HG03565 (cell line): ENCODE measurements at regions not wholly inside any gene's neighbourhood (a gene's known extent, or its start where the extent isn't known, plus 50 kb on each side); places are given as distances from the start of the nearest gene placed in this dataset.

Source experiments
- ATAC-seq: cut with Tn5 transposase; IDR thresholded peaks from one replicate; pipeline ENCODE4 v1.9.1; 2021; ENCODE audit warnings: mild to moderate bottlenecking, moderate library complexity; ENCODE audit not compliant: unreplicated experiment

DNA sequence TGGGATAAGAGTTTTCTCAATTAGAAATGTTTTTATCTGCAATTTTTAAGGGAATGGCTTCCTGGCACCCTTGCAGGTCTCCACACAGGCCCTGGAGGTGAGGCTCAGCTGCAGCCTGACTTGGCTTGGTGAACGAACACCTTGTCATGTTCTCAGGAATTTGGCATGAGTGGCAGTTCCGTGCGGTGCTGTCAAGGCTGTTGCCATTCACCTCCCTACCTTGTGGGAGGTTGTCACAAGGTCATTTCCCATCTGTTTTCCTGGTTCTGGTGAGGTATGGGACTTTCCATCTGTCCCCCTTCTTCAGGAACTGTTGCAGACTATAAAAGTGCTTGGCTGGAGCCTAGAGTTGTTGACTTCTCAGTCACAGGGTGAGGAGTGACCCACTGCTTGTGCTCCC lies 82.9 kb downstream of the ELOVL4 start:
- ATAC-seq, result no peak

DNA sequence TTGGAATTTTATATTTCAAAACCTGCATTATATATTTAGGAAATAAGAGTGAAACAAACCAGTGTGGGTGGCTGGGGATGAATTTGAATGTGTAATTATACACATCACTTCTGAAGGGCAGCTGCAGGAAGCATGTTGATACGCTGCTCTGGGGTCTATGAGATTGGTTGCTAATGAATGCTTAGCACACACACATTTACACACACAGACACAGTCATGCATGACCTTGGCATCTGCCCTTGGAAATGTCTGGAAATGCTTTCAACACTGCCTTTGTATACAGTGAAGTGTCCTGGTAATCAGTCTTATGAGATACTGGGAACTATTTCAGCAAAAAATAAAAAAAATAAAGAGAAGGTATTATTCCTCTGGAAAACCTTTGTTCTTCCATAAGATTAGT lies 83.4 kb downstream of the ELOVL4 start:
- no peak for ATAC-seq

DNA sequence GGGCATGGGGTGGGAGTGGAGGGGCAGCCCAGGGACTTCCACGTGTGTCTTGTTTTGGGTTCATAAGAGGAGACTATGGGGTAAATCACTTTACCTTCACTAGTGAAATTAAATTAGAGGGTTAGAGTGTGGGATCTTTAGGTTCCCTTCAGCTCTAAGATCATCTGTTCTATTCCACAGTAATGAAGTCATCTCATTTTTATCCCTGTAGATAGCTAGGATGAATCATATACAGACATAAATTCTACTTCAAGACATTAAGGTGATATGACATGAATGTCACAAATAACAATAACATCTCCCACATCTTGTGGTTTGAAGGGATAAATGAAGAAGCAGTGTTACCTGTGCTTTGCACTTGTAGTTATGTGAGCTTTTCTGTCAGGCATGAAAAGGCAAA lies 83.8 kb downstream of the ELOVL4 start:
- ATAC-seq, result no peak

DNA sequence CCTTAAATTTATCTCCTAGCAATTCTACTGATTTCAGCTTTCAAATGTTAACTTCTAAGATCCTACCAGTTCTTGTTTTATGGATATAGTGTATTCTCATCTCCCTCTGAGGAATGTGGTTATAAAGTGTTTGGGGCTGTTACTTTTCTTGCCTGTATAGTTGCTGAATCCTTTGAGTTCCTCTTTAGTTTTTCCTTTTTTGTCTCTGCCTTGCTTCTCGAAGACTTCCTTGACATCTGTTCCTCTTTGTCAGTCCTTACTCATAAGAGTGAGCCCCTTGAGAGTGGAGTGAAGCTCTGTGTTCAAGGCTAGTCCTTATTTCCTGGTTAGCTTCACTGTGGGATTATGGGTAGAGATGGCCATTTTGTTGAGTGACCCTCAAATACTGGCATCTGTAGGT lies 84.6 kb downstream of the ELOVL4 start:
- no peak for ATAC-seq

DNA sequence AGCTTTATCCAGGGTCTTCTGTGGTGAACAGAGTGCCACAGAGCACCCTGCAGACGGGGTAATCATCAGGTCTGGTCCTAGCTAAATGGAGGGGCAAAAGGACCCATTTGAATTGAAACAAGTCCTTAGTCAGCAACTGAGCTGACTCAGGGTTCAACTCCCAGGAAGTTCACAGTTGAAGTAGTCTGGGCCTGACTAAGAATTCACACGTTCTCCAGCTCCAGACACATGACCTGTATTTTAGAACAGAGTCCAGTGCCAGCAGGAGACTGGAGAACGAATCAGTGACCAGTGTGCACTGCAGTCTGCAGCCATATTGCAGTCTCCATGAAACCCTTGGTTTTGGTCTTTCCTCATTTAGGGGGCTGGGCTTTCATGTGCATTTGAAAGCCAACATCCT lies 85.2 kb downstream of the ELOVL4 start:
- no peak for ATAC-seq

DNA sequence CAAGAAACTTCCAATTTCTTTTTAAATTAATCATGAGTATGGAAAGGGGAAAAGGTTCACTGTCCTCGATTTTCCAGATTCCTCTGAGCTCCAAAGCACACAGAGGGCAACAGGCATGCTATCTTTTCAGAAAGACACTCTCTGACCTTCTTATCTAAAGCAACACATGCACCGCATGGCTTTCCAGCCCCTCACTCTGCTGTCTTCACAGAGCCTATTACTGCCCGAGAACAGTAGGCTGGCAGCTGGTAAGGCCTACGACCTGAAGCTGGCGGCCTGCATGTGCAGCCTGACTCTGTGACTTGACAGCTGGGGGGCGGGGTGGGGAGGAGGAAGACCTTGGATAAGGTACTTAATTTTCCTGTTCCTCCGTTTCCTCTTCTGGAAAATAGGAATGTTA lies 86.3 kb downstream of the ELOVL4 start:
- no peak for ATAC-seq

DNA sequence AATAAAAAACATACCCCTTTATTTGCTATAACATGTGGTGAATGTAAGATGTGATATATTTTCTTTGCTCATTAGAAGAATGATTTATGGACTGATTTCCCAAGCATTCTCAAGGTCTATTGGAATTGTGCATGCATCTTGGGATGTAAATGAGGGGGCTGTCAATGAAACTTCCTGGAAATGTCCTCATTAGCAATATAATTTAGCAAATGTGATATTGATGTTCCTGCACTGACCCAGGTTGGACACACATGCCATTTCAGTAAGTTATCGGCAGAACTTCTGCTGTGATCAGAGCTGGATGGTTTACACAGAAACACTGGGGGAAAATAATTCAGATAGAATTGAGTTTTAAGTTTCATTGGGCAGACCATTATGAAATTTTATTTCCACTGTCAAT lies 99.9 kb downstream of the ELOVL4 start:
- no peak for ATAC-seq

DNA sequence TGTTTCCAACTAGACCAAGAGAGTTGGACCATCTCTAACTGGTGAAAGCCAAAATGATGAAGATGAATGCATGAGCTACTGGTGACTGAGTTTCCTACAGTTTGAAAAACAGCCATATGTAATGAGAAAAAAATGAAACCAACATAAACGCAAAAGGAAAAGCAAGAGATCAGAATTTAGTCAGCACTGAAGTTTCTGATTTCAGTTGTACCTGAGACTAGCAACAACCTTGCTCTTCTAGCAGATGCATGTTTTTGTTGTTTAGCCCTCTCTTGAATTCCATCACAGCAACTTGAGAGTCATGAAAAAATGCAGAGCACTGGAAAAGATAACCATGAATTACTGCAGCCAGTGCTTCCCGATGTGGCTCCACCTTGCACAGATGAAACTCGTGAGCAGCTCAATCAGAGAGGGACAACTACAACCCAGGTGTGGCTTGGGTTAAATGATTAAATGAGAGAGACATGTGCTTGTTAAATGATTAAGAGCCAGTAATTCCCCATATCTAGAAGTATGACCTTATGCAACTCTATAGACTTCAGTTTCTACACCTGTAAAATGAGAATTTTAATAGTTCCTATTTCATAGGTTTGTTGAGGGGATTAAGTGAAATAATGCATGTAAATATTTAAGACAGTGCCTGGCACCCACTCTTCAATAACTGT lies 104.8 kb downstream of the ELOVL4 start:
- ATAC-seq, result no peak

DNA sequence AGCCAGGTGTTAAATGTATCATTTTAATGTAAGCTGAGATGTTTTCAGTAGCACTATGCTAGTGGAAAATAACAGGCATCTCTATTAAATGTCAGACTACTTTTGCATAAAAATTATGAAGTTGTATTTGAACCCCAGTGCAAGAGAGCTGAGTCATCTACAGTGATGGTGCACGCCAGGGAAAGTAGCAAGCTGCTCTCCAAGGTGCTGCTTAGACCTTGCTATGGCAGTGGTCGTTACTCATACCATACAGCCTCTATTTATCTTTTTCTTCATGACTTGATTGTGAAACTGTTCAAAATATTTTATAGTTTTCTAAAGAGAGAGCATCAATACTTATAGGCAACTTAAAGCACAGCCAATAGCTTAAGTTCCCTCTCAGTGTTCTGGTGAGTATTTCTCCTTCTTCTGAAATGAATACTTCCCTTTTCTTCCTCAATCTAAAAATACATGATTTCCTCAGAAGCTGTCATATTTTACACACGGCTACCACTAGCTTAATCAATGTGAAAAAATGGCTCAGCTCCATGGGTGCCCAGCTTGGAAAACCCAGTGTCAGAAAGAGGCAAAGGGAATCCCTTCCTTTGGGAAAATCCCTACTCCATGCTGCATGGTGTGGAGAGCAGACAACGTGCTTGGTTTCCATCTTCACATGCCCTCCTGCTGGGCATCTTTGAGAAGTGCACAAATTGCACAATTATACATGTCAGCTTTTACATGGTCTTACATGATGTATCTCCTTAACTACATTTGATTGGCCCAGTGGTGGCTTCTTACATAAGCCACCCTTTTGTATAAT lies 105.6 kb downstream of the ELOVL4 start:
- no peak for ATAC-seq

DNA sequence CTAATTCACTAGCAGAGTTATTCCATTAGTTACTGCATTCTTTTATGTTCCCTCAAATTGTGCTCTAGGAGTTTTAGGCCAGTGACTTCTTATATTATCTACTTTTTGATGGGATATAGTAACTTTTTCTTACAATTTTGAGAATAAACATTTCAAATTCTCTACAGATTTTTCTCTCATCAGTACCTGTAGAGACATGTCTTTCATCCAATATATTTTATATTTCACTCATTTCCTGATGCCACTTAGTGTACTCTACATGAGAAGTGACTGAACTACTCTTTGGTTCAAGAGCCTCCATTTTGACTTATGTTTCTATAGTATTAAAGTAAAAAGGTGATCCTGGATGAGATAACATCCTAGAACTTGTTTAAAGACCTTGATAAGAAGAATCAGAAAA lies 108.5 kb downstream of the ELOVL4 start:
- no peak for ATAC-seq

DNA sequence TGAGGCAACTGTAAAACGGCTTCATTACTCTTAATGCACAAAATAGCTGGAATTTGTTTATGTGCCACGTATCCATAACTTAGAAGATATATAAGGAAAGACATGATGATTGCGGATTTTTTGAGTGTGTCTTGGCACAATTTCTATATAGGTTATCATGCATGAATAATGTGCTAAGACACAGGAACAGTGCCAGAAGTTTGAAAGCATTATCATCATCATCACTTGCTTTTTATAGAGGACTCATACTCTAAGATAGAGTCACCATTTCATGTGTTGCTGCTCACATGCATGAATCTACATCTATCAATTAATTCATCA lies 113.4 kb downstream of the ELOVL4 start:
- ATAC-seq, result no peak

DNA sequence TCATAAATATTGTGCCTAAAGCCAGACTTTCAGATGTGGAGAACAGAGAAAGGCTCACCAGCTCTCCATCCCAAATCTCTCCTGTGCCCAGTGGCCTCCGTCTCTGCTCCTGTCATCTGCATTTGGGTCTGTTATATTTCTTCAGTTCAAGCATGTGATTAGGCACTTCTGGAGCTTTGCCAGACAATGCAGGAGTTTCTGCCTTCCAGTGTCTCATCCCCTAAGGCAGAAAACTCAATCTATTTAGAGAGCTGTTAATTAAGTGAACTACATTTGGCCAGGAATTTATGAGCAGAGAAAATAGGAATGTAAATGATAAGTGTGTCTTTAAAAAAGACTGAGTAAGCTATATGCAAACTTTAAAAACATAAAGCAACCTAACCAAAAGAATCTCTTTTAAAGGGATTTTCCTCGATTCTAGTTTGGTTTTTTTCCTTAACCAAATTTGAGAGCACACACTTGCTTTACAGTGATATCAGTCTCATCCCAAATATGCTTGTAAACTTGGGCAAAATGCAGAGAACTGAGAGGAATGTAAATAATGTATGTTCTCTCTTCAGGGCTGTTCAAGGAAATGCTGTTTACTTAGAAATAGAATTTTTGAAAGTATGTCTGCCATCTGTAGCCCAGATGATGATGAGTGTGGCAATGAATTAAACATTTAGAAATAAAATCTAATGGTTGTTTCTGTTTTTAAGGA lies 113.9 kb downstream of the ELOVL4 start:
- no peak for ATAC-seq

DNA sequence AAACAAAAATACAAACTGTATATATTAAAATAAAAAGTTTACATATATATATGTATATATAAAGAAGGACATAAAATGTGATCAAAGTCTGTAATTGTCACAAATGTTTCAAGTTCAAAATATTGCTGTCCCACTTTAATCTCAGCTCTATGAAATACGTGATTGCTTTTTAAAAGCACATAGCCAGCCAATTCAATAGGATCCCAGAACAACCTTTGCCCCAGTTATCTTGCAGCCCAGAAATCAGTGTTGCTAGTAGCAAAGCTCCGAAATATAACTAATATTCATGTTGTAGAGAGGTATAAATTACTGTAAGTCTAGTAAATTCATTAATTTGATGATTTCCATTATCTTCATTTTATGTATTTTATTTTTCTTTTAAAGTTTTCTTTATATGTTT lies 114.6 kb downstream of the ELOVL4 start:
- no peak for ATAC-seq

DNA sequence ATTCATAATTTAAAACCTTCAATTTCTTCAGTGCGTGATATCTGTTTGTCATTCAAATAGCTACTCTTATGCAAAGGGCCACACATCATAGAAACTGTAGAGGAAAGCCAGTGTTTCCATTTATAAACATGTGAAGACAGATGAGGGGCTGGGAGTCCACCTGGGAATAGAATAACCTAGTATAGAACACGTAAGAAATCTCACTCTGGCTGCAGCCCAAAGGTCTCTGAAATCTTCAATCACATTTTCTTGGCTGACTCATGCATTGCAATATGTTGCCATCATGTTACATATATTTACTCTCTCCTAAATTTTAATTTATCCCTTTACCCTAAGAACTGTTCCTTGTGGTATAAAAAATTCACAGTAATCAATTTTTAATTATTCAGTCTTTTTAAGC lies 123.2 kb downstream of the ELOVL4 start:
- ATAC-seq, result no peak

DNA sequence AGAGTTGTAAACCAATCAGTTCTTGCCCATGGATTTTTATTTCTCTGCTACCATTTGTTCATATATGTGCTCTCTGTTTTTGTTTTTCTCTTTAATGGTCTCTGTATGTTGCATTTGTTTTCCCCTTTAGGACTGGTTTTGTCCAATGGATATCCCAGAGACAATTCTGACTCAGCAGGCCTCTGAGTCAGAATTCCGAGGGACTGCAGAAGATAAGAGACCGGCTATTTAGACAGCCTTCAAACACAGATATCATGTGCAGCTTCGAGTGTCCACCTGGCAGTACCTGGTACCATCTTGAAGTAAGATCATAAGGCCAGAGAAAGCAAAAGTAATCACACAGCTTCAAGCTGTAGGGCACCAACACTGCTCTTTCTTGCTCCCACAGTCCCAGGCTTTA lies 125.5 kb downstream of the ELOVL4 start:
- ATAC-seq, result no peak

DNA sequence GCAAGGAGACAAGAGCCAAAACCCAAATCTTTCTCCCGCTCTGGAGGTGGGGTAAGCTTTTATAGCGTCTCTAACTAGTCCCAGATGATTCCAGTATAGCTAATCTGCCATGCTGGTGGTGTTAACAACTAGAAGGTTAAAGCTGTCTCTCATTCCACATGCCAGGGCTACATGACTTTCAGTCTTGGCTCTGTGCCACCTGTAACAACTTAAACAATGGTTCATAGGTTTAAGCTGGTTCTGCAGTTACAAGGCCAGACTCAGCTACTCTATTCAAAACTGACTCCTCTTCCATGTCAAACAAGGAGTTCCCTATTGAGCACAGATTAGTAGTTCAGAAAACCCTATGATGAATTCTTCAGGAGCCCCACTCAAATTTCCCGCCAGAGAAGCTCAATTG lies 128.9 kb downstream of the ELOVL4 start:
- ATAC-seq, result no peak

DNA sequence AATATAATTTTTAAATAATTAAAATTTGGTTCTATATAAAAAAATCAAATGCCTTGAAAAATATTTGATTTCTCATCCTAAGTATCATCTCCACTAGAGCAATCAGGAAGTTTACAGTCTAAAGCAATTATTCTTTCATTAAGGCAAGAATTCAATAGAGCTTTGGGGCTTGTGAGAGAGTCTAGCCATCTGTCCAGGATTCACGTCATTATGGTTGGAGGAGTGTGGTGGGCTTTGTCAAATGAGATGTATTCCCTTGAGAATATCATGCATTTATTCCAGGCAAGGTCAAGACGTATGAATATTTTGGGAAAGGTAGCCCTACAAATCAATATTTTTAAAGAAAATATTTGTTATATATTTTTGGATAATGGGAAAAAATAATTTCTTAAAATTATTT lies 132.4 kb downstream of the ELOVL4 start:
- ATAC-seq, result no peak

DNA sequence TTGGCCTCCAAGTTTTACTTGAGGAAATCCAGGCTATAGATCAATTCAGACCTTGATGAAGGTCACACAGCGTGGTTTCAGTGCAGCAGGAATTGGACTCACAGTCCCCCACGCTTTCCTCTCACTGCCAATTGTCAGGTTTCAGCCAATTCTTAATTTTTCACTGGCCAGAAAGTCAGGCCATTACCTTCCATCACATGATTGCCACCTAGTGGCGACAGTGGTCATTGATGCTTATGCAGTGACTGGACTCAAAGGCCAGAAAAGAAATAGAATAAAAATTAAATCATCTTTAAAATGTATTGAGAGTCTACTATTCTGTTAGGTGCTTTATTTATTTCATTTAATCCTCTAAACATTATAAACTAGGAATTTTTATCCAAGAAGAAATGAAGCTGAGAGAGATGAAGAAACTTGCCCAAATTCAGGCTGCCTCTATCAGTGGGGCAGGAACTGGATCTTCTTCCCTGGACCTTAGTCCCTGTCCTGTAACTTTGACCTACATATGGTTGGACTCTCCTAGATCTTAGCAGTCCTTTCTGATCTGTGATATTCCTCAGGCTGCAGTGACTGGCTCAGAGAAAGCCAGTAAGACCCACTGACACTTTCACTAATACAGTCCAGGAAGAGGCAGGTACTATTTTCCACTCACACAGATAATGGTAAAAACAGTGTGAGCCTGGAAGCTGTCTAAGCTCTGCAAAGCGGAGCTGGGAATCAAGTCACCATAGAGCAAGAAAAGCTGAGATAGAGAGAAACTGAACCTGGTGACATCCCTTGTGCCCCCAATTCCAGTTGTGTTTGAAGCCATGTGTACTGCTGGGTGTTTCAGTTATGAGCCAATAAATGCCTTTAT lies 133.3 kb downstream of the ELOVL4 start:
- ATAC-seq, result peak; percentile 96

DNA sequence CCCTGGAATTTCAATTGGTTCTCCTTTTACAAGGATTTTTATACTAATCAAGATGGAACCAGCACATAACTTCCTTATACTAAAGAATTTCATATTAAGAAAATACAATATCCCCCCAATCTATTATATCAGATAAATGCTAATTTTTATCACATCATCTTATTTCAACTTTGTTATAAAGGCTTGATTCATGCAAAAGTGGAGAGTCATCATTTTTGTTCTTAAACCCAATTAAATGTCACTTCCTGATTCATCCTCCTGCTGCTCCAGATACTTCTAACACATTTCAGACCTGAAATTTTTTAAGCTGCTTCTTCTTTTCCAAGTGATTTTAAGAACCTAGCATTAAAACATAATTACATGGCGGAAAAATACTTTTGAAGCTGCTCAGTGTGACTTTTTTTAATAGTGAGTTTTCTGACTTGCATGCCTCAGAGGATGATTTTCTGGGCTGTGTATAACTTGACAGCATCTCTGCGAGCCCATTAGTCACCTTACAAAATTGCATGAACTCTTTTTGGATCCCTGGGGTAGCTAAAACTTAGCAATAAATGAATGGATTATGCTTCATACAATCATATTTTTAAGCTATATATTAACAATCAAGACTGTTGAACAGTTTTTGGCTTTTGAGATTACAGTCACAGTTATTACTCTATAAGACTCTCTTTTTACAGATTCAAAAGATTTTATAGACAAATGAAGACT lies 134.1 kb downstream of the ELOVL4 start:
- no peak for ATAC-seq

DNA sequence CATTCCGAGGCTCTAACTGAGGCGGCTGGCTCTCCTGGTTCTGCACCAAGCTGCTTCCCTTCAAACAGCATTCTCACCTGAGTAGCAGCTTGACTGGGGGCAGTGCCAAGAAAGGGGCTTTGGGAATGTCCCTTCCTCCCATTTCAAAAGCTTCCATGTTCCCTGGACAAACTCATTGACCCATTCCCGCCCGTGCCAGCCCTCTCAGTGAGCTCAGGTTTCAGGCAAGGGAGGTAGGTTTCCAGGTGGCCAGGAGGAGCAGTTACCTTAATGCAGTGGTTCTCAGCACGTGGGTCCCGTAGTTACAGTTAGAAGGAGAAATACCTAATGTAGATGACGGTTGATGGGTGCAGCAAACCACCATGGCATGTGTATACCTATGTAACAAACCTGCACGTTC lies 135.2 kb downstream of the ELOVL4 start:
- ATAC-seq, result no peak

DNA sequence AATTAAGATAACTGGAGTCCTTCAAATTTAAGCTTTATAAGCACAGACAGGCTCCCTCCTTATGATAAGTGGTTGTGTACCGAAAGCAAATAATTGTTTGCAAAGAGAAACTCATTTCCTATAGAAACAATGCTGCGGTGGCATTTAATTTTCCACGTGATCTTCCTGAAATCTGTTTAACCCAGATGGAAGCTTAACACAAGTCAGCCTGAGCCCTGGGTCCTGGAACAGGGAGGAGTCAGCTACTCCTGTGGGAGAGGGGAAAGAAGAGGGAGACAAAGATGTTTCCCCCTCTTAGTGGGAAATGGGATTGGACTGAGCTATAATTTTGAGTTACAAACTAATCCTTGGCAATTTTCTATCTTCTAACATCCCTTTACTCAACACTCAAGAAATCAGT lies 136.5 kb downstream of the ELOVL4 start:
- no peak for ATAC-seq
